Hematopoietic multipotent progenitor cell treated with erythropoietin and hydrocortisone succinate and interleukin-3 and kit ligand, for 6 days (in vitro differentiated cells): ENCODE measurements at regions not wholly inside any gene's neighbourhood (a gene's known extent, or its start where the extent isn't known, plus 50 kb on each side); places are given as distances from the start of the nearest gene placed in this dataset.
"Not testable (repeated sequence)": the region's sequence is repeated elsewhere in the genome, so short reads cannot be mapped to it uniquely, and the experiment has no call there.

Experiments used
- DNase-seq: peaks from one replicate; pipeline ENCODE4 v3.0.0-alpha.2; 2015

DNA sequence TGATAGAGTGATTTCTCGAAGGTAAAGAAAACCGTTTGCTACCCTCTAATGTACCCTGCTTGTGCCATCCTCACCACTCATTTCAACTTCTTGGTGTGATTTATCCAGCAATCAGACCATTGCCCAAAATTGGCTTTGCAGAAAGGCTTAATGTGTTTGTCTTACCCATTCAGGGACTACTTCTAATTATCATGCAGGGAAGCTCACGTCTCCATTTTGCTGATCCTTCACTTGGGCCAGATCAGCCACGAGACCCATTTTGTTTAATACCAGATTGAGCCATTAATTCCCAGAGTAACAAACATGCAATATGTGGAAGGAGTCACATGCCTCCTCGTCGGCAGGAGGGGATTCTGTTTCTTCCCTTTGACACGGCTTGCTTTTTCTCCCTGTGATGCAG lies 51.1 kb upstream of the CRY1 start:
- DNase-seq: no peak

DNA sequence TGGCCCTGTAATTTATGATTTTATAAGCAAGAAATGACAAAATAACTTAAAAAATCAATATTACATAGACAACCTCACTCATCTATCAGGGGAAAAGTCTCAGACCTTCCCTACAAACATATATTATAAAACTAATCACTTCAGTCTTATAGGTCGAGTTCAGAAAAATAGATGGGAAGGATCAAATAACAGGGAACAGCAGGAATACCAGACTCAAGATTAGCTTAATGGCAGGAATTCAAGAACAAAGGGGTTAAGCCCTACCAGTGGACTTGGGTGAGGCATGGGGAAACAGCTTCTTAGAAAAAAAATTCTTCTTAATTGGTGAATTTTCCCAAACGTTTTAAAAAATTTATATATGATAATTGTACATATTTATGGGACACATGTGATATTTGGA lies 51.6 kb upstream of the CRY1 start:
- DNase-seq: no peak

DNA sequence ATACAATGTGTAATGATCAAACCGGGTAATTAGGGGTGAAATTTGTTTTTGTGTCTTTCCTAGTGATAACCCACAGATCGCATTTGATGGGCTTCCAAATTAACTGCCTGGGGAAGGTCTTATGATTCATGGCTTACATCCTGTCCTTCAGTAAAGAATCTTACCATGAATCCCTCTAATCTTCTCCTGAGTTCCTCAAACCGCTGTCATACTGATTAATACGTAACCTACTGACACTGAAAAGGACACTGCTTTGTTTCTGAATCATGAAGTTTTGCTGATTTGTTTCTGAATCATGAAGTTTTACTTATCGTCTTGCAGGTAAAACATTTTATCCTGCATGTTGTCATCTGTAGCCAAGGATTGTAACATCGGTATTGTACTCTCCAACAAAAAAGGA lies 52.0 kb upstream of the CRY1 start:
- no peak for DNase-seq

DNA sequence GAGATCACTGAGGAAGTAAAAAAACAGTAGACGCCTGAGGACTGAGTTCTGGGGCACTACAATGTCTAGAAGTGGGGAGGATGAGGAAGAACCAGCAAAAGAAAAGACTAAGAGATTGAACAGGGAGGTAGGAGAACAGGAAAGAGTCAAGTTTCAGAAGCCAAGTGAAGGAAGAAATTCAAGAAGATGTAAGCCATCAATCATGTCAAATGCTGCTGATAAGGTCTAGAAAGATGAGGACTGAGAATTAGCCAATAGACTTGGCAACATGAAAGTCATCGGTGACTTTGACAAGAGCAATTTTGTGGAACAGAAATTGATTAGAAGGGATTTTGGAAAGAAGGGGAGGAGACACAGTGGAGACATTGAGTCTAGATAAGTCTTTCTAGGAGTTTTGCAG lies 54.8 kb upstream of the CRY1 start:
- DNase-seq: no peak

DNA sequence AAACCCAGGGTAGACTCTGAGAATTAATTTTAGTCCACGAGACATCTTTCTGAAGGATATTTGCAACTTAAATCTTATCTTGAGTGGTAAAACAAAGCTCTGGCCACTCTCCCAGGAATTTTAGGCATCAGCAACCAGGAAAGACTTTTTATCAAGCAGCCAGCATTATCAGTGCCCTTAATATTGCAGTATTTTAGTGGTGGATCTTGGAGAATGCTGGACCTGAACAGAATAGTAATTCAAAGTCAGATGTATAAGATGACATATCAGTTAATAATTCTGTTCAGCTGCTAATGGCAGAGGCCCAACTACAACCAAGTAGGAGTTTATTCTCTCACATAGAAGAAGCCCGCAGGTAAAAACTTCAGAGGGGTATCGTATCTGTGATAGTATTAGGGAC lies 59.0 kb upstream of the CRY1 start:
- no peak for DNase-seq

DNA sequence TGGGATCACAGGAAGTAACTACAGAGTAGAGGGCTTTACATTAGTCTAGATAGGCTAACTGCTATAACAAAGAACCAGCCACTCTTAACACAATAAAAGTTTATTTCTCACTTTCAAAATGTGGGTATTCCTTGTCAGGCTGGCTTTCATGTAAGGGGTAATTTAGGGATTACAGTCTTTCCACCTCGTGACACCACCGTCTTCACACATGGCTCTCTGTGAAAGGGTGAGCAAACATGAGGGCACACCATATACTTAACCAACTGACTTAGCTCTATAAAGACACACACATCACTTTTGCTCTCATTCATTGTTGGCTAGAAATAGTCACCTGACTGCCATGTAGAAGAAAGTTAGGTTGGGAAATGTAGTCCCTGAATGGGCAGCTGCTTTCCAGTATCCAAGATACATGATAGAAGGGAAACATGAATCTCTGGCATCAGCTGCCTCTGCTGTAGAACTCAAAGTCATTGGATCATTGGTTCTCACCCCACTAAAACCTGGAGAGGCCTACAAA lies 66.1 kb upstream of the CRY1 start:
- no peak for DNase-seq

DNA sequence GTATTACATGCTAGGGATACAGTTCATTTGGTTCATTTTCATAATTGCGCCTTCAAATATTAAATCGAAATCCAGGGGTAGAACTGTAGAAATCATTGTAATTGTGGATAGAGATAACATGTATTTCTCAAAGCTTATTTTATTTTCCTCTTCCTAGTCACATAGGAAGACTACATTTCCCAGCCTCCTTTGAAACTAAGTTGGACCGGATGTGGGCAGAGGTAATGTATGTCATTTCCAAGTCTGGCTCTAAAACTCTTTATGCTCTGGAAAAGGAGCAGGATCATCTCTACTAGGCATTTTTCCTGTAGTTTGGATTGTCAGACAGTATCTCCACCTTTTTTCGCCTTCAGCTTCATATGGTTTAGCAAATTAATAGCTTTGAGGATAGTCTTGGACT lies 70.1 kb upstream of the CRY1 start:
- DNase-seq: no peak

DNA sequence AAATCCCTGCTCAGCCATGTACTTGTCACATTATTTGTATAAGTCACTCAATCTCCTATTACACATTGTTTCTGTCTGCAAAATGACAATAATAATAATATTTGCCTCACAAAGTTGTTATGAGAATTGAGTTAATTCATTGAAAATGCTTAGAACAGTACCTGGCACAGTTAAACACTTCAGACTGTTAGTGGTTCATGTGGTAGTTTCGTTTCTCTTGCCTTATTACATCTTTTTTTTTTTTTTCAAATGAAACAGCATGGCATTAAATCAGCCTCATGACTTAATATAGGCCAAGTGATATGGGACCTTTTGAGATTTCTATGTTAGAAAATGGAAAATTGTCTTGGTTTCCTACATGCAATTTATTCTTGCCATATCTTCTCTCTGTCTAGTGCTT lies 71.0 kb upstream of the CRY1 start:
- DNase-seq: no peak

DNA sequence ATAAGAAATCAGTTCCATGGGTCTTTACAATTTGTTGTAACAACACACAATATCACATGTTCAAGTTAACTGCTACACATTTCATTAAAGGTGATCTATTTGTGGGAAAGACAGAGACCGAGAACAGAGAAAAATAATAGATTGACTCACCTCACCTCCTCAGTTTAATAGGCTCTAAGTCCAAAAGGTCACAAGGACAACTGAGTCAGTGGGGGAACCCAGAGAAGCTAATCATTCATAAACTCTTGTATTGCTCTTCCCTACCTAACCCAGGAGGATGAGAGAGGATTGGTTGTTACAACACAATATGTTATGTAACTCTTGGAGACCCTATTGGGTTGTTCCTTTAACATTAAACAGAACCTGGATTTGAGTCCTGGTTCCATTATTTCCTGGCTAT lies 72.2 kb upstream of the CRY1 start:
- DNase-seq: no peak

DNA sequence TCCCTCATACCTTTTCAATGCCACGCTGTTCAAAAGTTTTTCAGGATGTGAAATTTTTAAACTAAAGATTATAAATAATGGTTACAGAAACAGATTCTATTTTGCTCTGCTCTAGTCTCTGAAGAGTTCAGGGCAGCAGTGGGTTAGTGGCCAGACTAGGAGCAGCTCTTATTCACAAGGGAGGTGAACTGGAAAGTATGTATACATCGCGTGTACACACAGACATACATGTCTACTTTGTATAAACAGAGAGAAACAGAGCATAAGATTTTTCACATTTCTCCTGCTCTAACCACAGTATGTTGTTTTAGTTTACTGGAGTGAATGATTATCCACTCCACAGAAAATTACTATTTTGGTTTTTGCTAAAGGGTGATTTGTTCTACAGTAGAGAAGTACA lies 74.4 kb upstream of the CRY1 start:
- DNase-seq: no peak

DNA sequence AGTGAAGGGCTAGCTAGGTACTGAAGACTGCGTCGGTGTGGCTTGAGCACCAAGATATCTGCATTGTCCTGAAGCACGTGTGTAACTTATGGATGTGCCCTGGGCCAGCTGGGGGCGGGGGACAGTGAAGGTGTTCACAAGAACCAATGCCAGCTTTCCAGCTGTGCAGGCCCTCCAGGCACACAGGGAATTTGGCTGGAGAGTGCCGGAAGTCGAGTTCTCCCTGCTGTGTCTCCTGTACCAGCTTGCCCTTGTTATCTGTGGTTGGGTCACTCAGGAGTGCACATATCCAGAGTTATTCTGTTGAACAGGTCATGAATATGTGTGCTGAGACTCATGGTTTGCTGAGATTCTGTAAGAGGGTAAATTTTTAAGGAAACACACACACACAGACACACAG lies 75.9 kb upstream of the CRY1 start:
- DNase-seq: no peak

DNA sequence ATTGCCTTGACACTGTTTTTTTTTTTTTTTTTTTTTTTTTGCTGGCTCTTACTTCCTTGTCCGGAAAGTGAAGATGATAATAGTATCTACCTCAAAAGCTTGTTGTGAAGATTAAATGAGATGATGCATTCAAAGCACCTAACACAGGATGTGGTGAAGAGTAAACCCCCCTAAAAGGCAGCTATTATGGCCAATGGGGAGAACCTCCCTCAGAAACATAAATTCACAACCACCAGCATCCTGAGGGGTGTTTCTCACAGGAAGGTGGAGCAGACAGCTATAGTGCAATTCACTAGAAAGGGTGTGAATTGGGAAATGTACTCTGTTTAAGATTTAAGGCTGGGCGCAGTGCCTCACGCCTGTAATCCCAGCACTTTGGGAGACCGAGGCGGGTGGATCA lies 85.4 kb upstream of the CRY1 start:
- no peak for DNase-seq

DNA sequence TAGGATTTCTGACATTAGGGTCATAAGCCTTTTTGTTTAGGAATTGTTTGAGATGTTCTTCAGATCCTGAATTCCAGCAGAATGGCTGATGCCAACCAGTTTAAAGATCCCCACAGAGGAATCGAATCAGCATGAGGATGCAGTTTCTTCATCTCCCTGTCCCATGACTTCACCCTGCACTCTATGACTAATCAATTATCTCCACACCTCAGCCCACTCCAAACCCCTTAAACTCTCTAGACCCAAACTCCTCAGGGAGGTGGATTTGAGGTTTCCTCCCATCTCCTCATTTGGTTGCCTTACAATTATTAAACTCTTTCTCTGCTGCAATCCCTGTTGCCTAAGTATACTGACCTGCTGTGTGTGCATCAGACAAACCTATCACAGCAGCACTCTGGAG lies 86.5 kb upstream of the CRY1 start:
- no peak for DNase-seq

DNA sequence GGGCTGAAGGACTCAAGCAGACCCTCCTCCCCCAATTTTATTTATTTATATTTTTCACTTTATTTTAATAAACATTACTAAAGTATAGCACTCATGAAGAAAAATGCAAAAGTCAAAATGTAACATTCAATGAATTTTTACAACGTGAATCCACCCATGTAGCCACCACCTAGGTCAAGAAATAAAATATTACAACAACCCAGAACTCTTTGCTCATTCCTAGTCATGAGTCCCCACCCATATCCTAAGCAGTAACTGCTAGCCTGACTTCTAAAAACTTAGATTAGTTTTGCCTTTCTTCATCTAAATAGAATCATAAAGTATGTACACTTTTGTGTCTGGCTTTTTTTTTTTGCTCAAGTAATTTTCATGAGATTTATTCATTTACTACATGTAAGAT lies 86.9 kb upstream of the CRY1 start:
- no peak for DNase-seq

DNA sequence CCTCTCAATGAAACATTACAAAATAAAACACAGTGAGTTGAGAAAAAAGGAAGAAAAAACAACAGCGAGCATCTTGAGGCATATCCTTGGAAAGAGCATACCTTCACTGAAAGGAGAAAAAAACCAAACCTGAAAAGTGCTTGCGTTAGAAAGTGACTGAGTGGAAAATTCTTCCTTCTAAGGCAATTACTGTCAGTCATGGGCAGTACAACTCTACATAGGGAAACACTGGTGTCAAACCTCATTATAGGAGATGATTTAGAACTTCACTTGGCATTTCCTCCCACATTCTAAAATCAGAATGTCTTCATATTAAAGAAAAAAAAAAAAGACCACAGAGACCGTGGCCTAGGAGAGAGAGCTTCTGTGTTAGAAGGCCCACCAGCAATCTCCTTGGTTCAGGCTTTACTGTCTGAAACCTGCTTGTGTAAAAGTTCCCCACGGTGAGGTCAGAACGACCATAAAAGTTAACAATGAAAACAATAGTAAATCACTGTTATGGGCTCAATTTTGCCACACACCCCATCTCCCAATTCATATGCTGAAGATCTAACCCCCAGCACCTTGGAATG lies 91.1 kb upstream of the CRY1 start:
- DNase-seq: no peak

DNA sequence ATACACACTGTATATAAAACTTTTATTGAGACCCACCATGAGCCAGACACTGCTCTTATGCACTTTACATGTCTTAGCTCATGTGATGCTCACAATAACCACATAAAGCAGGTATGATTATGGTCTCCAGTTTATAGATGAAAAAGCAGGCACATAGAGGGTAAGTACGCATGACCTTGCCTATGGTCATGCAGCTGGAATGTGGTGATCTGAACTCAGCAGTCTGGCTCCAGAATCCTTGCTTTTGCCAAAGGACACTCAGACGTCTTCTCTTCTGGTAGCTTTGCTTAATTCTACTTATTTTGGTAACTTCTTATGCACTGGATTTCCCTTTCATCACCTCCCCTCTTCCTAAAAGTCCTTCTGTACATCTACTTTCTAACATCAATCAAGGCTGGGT lies 103.3 kb upstream of the CRY1 start:
- DNase-seq: no peak

DNA sequence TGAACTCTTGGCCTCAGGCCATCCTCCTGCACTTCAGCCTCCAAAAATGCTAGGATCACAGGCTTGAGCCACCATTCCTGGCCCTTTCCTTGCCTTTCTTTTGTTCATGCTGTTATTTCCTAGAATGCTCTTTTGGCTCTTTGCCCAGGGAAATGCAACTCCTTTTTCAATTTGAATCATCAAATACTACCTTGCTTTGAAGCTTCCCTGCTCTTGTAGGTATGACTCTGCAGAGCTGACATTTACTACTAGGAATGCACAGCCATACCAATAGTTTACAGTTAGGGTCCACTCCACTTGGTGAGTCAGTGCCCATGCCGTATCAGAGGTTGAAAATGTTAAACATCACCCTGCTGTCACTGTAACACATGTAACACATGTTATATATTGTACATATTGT lies 107.0 kb upstream of the CRY1 start:
- DNase-seq: no peak

DNA sequence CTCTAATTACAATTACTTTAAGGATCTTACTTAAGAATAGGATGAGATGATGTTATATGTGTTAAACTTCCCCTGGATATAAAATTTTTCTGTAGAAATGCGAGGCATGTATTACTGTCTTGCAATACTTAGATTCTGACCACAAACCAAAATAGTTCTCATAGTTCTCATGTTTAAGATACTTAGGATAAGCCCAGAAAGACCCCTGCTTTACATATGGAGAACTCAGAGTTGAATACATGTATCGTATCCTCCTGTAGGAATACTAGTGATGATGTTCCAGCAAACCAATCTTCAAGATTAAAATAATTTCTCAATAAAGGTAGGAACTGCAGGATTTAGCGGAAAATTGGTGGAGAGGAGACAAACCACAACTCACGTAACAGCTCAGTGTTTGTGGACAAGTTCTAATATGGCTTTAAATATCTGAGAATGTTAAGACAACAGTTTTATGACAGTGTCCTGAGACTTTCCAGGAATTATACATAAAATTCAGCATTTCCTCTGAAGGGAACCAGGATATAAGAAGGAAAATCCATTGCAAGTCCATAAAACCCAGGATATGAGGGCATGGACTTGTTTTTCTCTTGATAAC lies 114.7 kb upstream of the CRY1 start:
- no peak for DNase-seq

DNA sequence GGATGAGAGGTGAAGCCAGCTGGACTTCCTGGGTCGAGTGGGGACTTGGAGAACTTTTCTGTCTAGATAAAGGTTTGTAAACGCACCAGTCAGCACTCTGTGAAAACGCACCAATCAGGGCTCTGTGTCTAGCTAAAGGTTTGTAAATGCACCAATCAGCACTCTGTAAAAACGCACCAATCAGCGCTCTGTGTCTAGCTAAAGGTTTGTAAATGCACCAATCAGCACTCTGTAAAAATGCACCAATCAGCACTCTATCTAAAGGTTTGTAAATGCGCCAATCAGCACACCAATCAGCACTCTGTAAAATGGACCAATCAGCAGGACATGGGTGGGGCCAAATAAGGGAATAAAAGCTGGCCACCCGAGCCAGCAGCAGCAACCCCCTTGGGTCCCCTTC lies 116.4 kb upstream of the CRY1 start:
- not testable (repeated sequence) for DNase-seq

DNA sequence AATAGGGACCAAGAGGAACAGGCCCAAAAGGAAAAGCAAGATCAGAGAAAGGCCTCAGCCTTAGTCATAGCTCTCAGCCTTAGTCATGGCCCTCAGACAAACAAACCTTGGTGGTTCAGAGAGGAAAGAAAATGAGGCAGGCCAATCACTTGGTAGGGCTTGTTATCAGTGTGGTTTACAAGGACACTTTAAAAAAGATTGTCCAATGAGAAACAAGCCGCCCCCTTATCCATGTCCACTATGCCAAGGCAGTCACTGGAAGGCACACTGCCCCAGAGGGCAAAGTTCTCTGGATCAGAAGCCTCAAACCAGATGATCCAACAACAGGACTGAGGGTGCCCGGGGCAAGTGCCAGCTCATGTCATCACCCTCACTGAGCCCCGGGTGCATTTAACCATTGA lies 121.0 kb upstream of the CRY1 start:
- DNase-seq: not testable (repeated sequence)

DNA sequence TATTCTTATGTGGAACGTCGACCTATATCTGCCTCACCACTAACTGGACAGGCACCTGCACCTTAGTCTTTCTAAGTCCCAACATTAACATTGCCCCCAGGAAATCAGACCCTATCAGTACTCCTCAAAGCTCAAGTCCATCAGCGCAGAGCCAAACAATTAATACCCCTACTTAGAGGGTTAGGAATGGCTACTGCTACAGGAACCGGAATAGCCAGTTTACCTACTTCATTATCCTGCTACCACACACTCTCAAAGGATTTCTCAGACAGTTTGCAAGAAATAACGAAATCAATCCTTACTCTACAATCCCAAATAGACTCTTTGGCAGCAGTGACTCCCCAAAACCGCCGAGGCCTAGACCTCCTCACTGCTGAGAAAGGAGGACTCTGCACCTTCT lies 123.1 kb upstream of the CRY1 start:
- not testable (repeated sequence) for DNase-seq

DNA sequence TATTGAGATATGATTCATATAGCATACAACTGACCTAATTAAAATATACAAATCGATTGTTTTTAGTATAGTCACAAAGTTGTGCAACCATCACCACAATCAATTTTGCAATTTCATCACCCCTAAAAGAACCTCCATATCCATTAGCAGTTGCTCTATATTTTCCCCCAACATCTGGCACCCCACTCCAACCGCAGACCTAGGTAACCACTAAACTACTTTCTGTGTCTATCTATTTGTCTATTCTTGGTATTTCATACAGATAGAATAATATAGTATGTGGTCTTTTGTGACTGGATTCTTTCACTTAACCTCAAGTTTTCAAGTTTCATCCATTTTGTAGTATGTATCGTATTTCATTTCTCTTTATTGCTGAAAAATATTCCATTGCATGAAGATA lies 126.0 kb upstream of the CRY1 start:
- no peak for DNase-seq

DNA sequence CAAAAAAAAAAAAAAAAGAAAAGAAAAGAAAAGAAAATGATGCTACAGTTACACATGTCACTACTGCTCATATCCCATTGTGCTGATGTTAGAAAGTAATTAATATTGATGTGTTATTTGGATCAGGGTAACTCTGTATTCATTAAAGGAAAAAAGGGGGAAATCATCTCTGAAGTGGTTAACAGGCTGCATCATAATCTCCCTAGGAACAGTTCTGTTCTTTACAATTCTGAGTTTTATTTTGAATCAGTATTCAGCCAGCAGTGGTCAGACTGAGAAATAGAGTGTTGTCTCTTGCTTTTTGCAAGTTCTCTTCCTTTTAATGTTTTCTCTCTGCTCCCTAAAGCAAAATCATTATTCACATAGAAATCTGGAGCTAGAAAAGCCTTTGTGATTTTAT lies 128.6 kb upstream of the CRY1 start:
- no peak for DNase-seq

DNA sequence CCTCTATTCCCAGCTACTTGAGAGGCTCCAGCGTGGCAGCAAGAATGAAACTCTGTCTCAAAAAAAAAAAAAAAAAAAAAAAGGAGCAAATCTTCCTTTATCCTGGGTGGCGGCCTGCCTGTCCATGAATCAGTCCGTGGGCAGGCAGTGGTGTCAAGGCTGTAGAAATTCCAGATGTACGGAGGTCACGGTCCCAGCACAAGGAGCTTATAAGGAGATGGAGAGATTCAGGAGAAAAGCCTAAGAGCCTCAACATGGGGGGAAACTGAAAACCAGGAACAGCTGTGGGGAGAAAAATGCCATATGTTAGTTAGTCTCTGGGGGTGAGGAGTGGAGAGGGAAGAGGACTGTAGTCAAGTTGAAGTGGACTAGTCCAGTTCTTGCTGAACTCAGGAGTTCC lies 130.5 kb upstream of the CRY1 start:
- no peak for DNase-seq

DNA sequence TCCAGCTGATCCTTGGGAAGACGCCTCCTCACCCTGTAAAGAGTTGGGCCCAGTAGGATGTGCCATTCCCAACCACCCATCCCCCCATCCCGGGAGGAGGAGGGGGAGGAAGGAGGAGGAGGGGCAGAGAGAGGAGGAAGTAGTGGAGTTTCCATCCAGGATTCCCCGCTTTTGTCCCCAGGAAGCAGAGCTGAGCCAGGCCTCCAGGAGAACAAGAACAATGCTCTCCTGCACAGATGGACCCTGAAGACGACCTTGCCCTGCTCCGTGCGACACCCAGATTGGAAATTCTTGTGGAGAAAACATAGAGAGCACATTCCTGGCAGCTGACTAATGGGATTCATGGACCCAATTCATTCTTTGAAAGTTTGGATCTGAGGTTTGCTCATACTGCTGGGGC lies 132.3 kb upstream of the CRY1 start:
- no peak for DNase-seq

DNA sequence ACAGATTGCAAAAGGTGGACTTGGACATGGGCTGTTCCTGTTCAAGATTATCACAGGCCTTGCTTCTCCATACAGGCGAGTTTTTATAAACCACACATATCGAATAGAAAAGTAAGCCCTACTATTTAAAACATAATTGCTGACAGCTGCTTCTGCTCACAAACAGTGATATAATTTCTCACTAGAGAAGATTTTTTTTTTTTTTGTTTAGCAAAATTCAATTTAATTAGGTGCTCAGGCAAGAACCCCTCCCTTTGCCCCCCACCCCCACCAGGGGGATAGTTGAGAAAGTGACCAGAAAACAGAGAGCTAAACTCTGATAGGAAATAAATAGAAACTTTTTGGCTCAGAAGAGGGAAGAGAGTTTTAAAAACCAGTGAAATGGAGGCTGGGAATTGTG lies 132.8 kb upstream of the CRY1 start:
- DNase-seq: no peak
